ENCODE measurements at regions not wholly inside any gene's neighbourhood (a gene's known extent, or its start where the extent isn't known, plus 50 kb on each side); places are given as distances from the start of the nearest gene placed in this dataset.

DNA sequence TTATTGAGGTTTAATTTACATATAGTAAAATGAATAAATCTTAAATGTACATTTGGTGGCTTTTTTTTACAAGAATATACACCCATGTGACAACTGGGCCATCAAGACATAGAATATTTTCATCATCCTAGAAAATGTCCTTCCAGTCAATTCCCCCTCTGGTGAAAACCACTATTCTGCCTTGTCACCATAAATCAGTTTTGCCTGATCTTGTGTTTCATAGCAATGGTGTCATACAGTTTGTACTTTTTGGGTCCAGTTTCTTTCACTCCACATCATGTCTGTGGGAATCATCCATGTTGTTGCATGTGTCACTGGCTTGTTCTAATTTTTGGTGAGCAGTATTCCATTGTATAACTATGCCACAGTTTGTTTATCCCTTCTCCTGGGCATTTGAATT lies 133.1 kb downstream of the PDCD6IP start:
- TF ChIP-seq CTCF (IDR thresholded peaks at IDR 0.05; ENCODE audit: poor library complexity, severe bottlenecking) (no peak), EZH2 (IDR thresholded peaks at IDR 0.05; ENCODE audit: borderline replicate concordance, insufficient read depth, low read length, poor library complexity, severe bottlenecking) (no peak), EP300 (conservative IDR thresholded peaks at IDR 0.05; ENCODE audit: poor library complexity, severe bottlenecking) (no peak)

Measured in neural cell (in vitro differentiated cells).